C4-2B (cell line): ENCODE measurements at regions not wholly inside any gene's neighbourhood (a gene's known extent, or its start where the extent isn't known, plus 50 kb on each side); places are given as distances from the start of the nearest gene placed in this dataset.

Experiments used
- H3K27ac ChIP-seq: fragments of 450-650 bp; 2 replicates; pipeline ENCODE4 v1.5.1; 2017
- ZFX ChIP-seq: fragments of 450-650 bp; IDR thresholded peaks from 2 replicates; pipeline ENCODE4 v1.6.1; 2017
- TF ChIP-seq, protein P1 (sequence below): fragments of 450-650 bp; conservative IDR thresholded peaks from 2 replicates; pipeline ENCODE4 v1.5.1; 2017; ENCODE audit warnings: mild to moderate bottlenecking

- TF ChIP-seq ZFX: no peak
- TF ChIP-seq, protein P1, sequence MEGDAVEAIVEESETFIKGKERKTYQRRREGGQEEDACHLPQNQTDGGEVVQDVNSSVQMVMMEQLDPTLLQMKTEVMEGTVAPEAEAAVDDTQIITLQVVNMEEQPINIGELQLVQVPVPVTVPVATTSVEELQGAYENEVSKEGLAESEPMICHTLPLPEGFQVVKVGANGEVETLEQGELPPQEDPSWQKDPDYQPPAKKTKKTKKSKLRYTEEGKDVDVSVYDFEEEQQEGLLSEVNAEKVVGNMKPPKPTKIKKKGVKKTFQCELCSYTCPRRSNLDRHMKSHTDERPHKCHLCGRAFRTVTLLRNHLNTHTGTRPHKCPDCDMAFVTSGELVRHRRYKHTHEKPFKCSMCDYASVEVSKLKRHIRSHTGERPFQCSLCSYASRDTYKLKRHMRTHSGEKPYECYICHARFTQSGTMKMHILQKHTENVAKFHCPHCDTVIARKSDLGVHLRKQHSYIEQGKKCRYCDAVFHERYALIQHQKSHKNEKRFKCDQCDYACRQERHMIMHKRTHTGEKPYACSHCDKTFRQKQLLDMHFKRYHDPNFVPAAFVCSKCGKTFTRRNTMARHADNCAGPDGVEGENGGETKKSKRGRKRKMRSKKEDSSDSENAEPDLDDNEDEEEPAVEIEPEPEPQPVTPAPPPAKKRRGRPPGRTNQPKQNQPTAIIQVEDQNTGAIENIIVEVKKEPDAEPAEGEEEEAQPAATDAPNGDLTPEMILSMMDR: no peak
- no peak overlapping the region for H3K27ac ChIP-seq
Observed at GRCh38 chr7:46385662-46386309, 464.7 kb upstream of the IGFBP3 start.

- no peak for TF ChIP-seq ZFX
- TF ChIP-seq, protein P1: no peak
- H3K27ac ChIP-seq: no peak overlapping the region
Observed at GRCh38 chr7:46383605-46384004, 462.5 kb upstream of the IGFBP3 start.

- no peak for TF ChIP-seq ZFX
- TF ChIP-seq, protein P1: peak; percentile 8; the same call in 1 of the 2 replicates
- no peak overlapping the region for H3K27ac ChIP-seq
Observed at GRCh38 chr7:46369933-46370654, 449.0 kb upstream of the IGFBP3 start.

- no peak overlapping the region for H3K27ac ChIP-seq
- TF ChIP-seq, protein P1: no peak
- no peak for TF ChIP-seq ZFX
Observed at GRCh38 chr7:46368871-46369270, 447.8 kb upstream of the IGFBP3 start.

DNA sequence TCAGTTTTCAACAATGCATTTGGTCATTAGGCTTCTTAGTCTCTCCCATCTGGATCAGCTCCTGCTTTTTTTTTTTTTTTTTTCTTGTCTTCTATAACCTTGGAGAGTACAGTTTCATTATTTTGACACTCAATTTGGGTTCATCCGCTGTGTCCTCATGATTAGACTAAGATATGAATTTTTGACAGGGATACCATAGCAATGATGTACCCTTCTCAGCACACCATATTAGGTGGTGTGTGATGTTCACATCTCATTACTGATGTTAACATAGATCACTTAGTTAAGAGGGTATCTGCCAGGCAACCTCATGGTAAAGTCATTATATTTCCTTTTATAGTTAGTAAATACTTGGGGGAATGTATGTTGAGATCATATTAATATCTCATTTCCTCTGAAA is 445.5 kb upstream of the IGFBP3 start:
- TF ChIP-seq, protein P1: no peak
- TF ChIP-seq ZFX: no peak
- no peak overlapping the region for H3K27ac ChIP-seq

GRCh38 chr7:46363688-46364087 is 442.6 kb upstream of the IGFBP3 start:
- no peak overlapping the region for H3K27ac ChIP-seq
- TF ChIP-seq, protein P1: peak; percentile 33
- TF ChIP-seq ZFX: no peak

- no peak for TF ChIP-seq ZFX
- no peak overlapping the region for H3K27ac ChIP-seq
Observed at GRCh38 chr7:46360811-46361210, 439.7 kb upstream of the IGFBP3 start.
